ENCODE measurements at regions not wholly inside any gene's neighbourhood (a gene's known extent, or its start where the extent isn't known, plus 50 kb on each side); places are given as distances from the start of the nearest gene placed in this dataset.

- no peak overlapping the region for H3K4me3 ChIP-seq
These were observed 145.5 kb upstream of the BLID start for GRCh38 chr11:122261546-122261945.

GRCh38 chr11:122259195-122259821 is 143.3 kb upstream of the BLID start:
- no peak overlapping the region for H3K4me3 ChIP-seq
- H3K27ac ChIP-seq = no peak overlapping the region

More at GRCh38 chr11:122261546-122261945, 145.5 kb upstream of the BLID start:
- H3K27ac ChIP-seq = no peak overlapping the region

- Histone ChIP-seq H3K4me3 (no peak overlapping the region), H3K27ac (no peak overlapping the region)
These were observed 142.6 kb upstream of the BLID start for GRCh38 chr11:122258446-122259194.

- Histone ChIP-seq H3K27ac (no peak overlapping the region), H3K4me3 (no peak overlapping the region)
These were observed 137.7 kb upstream of the BLID start for GRCh38 chr11:122253589-122254231.

- Histone ChIP-seq H3K4me3 (no peak overlapping the region), H3K27ac (no peak overlapping the region)
These were observed 132.9 kb upstream of the BLID start for GRCh38 chr11:122248939-122249338.

- no peak overlapping the region for H3K4me3 ChIP-seq
- no peak overlapping the region for H3K27ac ChIP-seq
These were observed 132.1 kb upstream of the BLID start for GRCh38 chr11:122248131-122248530.

- no peak overlapping the region for H3K27ac ChIP-seq
- H3K4me3 ChIP-seq = no peak overlapping the region
These were observed 130.9 kb upstream of the BLID start for GRCh38 chr11:122246874-122247273.

- Histone ChIP-seq H3K27ac (peak overlapping the region in 1 of 21 experiments; percentile 48), H3K4me3 (no peak overlapping the region)
These were observed 126.7 kb upstream of the BLID start for GRCh38 chr11:122242731-122243130.

- Histone ChIP-seq H3K27ac (no peak overlapping the region), H3K4me3 (no peak overlapping the region)
These were observed 125.6 kb upstream of the BLID start for GRCh38 chr11:122241566-122241965.

- Histone ChIP-seq H3K4me3 (no peak overlapping the region), H3K27ac (no peak overlapping the region)
These were observed 124.6 kb upstream of the BLID start for GRCh38 chr11:122240638-122241037.

GRCh38 chr11:122235615-122236014 is 119.6 kb upstream of the BLID start:
- Histone ChIP-seq H3K27ac (no peak overlapping the region), H3K4me3 (no peak overlapping the region)

- Histone ChIP-seq H3K4me3 (no peak overlapping the region), H3K27ac (no peak overlapping the region)
These were observed 118.8 kb upstream of the BLID start for GRCh38 chr11:122234780-122235179.

- Histone ChIP-seq H3K4me3 (no peak overlapping the region), H3K27ac (no peak overlapping the region)
These were observed 118.2 kb upstream of the BLID start for GRCh38 chr11:122234257-122234656.

GRCh38 chr11:122232985-122233384 is 117.0 kb upstream of the BLID start:
- Histone ChIP-seq H3K27ac (no peak overlapping the region), H3K4me3 (no peak overlapping the region)

GRCh38 chr11:122230385-122230755 is 114.4 kb upstream of the BLID start:
- Histone ChIP-seq H3K27ac (peak overlapping the region in 1 of 21 experiments; percentile 51), H3K4me3 (no peak overlapping the region)

GRCh38 chr11:122229481-122230384 is 113.7 kb upstream of the BLID start:
- Histone ChIP-seq H3K4me3 (no peak overlapping the region), H3K27ac (peak overlapping the region in 4 of 21 experiments; percentile 10 to 54 (median 31))

GRCh38 chr11:122229078-122229477 is 113.1 kb upstream of the BLID start:
- H3K4me3 ChIP-seq = no peak overlapping the region
- peak overlapping the region in 4 of 21 experiments; percentile 10 to 54 (median 31) for H3K27ac ChIP-seq

- no peak overlapping the region for H3K27ac ChIP-seq
- H3K4me3 ChIP-seq = no peak overlapping the region
These were observed 110.9 kb upstream of the BLID start for GRCh38 chr11:122226810-122227379.

- H3K4me3 ChIP-seq = no peak overlapping the region
These were observed 108.9 kb upstream of the BLID start for GRCh38 chr11:122224867-122225266.

GRCh38 chr11:122220321-122220720 is 104.3 kb upstream of the BLID start:
- no peak overlapping the region for H3K27ac ChIP-seq

More at GRCh38 chr11:122224867-122225266, 108.9 kb upstream of the BLID start:
- H3K27ac ChIP-seq = no peak overlapping the region

More at GRCh38 chr11:122220321-122220720, 104.3 kb upstream of the BLID start:
- H3K4me3 ChIP-seq = no peak overlapping the region

Measured in skin epidermis (tissue), 12 donors.